Activated naive CD8-positive, alpha-beta T cell treated with anti-CD3 and anti-CD28 coated beads, Interleukin-2, amount 50 U/mL, for 24 hours (primary cell): ENCODE measurements at regions not wholly inside any gene's neighbourhood (a gene's known extent, or its start where the extent isn't known, plus 50 kb on each side); places are given as distances from the start of the nearest gene placed in this dataset.
"Not testable (repeated sequence)": the region's sequence is repeated elsewhere in the genome, so short reads cannot be mapped to it uniquely, and the experiment has no call there.

Experiments
- ATAC-seq: fragments of 150-1000 bp; cut with Tn5 transposase; one replicate; pipeline ENCODE4 v1.10.0; 2021
- DNase-seq: peaks from one replicate; pipeline ENCODE4 v3.0.0; 2021
- H3K27ac Mint-ChIP-seq: one replicate; pipeline ENCODE4 v1.8.0; 2021; ENCODE audit warnings: mild to moderate bottlenecking, mixed read lengths
- H3K27me3 Mint-ChIP-seq: one replicate; pipeline ENCODE4 v1.8.0; 2021; ENCODE audit warnings: mixed read lengths
- H3K36me3 Mint-ChIP-seq: one replicate; pipeline ENCODE4 v1.8.0; 2021; ENCODE audit warnings: low read depth, mixed read lengths
- H3K4me1 Mint-ChIP-seq: one replicate; pipeline ENCODE4 v1.8.0; 2021; ENCODE audit warnings: mixed read lengths
- H3K4me3 Mint-ChIP-seq: one replicate; pipeline ENCODE4 v1.8.0; 2021; ENCODE audit warnings: mild to moderate bottlenecking, moderate library complexity, mixed read lengths
- H3K9me3 Mint-ChIP-seq: one replicate; pipeline ENCODE4 v1.8.0; 2021; ENCODE audit warnings: mixed read lengths

DNA sequence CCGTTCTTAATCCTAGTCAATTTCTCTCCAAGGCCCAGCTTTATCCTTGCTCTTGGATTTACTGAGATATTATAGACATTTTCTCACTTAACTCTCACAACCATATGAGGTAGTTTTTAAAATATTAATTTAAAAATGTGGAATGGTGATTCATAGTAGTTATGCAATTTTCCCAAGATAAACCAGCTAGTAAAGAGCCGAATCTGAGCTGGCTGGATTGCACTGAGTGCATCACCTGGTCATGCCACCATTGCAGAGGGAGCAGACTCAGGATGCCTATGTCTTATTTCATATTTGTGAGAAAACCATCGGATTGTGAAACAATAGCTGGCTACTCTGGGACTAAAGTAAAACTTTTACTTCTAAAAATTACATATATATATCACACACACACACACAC is 494.0 kb downstream of the KCNT2 start:
- H3K27ac Mint-ChIP-seq, result no peak overlapping the region
- H3K27me3 Mint-ChIP-seq, result no peaks in the 10 kb centered on the region
- ATAC-seq (no peak), DNase-seq (no peak)
- H3K9me3 Mint-ChIP-seq, result peaks cover 10% of the 10 kb centered on the region
- H3K4me1 Mint-ChIP-seq, result no peaks in the 10 kb centered on the region
- no peak overlapping the region for H3K4me3 Mint-ChIP-seq
- H3K36me3 Mint-ChIP-seq, result no peaks in the 10 kb centered on the region

DNA sequence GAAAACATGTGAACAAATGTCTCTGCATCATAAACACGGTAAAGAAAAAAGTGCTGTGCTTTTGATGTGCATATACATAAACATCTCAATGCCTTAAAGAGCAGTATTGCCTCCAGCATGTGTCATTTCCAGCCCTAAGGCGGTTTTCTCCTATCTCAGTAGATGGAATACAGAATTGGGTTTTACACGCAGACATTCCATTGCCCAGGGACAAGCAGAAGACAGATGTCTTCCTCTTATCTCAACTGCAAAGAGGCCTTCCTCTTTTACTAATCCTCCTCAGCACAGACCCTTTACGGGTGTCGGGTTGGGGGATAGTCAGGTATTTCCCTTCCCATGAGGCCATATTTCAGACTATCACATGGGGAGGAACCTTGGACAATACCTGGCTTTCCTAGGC is 499.2 kb downstream of the KCNT2 start:
- H3K27ac Mint-ChIP-seq, DNase-seq, H3K27me3 Mint-ChIP-seq, ATAC-seq, H3K4me3 Mint-ChIP-seq, H3K36me3 Mint-ChIP-seq, H3K4me1 Mint-ChIP-seq: not testable (repeated sequence)
- H3K9me3 Mint-ChIP-seq, result peaks cover 10% of the 10 kb centered on the region

DNA sequence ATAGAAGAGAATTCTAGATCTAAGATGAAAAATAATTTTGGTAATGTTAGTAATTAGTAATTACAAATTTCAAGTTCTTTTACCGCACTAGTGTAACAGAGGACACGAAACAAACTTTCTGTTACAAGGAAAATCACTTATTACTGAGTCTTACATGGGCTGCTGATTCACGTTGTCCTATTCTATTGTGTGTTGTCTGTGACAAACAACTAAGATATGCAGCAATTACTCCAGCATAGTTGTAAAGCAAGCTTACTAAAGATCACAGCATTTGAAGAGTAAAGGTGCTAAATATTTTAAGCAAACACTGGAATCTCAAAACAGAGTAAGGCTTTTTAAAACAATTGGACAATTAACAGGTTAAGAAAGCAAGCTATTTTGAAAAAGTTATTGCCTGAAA is 502.3 kb downstream of the KCNT2 start:
- DNase-seq (no peak), ATAC-seq (no peak)
- Mint-ChIP-seq H3K4me1 (no peaks in the 10 kb centered on the region), H3K9me3 (peaks cover 18% of the 10 kb centered on the region), H3K4me3 (no peak overlapping the region), H3K36me3 (no peaks in the 10 kb centered on the region), H3K27me3 (no peaks in the 10 kb centered on the region), H3K27ac (no peak overlapping the region)

DNA sequence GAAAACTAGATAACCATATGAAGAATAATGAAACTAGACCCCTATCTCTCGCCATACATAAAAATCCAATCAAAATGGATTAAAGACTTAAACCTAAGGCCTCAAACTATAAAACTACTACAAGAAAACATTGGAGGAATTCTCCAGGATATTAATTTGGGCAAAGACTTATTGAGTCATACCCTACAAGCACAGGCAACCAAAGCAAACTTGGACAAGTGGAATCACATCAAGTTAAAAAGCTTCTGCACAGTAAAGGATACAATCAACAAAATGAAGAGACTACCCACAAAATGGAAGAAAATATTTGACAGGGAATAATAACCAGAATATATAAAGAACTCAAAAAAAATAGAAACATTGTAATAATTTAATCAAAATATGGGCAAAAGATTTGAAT is 505.4 kb downstream of the KCNT2 start:
- H3K27ac Mint-ChIP-seq, result no peak overlapping the region
- H3K27me3 Mint-ChIP-seq, result no peaks in the 10 kb centered on the region
- H3K36me3 Mint-ChIP-seq, result no peaks in the 10 kb centered on the region
- no peak overlapping the region for H3K4me3 Mint-ChIP-seq
- no peaks in the 10 kb centered on the region for H3K4me1 Mint-ChIP-seq
- ATAC-seq, result no peak
- DNase-seq, result no peak
- peaks cover 12% of the 10 kb centered on the region for H3K9me3 Mint-ChIP-seq

DNA sequence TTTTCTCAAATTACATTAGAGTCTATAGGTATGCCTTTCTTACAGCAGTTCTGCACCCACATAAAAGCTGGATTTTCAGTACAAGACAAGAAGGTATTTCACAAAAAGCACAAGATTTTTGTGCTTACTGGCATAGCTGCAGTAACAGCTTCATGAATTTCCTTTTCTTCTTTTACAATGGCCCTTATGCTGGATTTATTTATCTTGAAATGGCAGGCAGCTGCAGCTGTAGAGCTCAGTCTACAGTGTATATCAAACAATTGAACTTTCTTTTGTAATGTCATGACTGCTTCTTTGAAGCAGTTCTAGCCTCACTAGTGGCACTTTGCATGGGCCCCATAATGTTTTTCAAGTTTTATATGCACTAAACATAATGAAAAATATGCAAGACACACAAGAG is 510.2 kb downstream of the KCNT2 start:
- no peaks in the 10 kb centered on the region for H3K36me3 Mint-ChIP-seq
- H3K4me3 Mint-ChIP-seq, result no peak overlapping the region
- H3K4me1 Mint-ChIP-seq, result no peaks in the 10 kb centered on the region
- H3K27me3 Mint-ChIP-seq, result no peaks in the 10 kb centered on the region
- ATAC-seq (no peak), DNase-seq (no peak)
- peaks cover 12% of the 10 kb centered on the region for H3K9me3 Mint-ChIP-seq
- H3K27ac Mint-ChIP-seq, result no peak overlapping the region

DNA sequence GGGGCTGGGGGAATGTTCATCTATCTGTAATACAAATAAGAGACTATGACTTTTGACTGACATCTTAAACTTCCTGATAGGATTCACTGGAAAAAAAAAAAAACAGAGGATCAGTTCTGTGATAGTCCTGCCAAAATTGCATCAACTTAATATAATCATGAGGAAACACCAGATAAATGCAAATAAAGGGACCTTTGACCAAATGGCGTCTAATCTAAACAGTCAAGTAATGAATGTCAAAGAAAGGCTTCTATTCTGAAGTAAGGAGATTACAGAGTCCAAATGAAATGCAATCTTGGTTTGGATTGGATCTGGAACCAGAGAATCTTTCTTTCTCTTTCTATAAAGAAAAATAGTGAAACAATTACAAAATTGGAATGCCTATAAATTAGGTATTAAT is 513.4 kb downstream of the KCNT2 start:
- Mint-ChIP-seq H3K4me3 (no peak overlapping the region), H3K4me1 (no peaks in the 10 kb centered on the region), H3K9me3 (no peaks in the 10 kb centered on the region), H3K27ac (no peak overlapping the region), H3K36me3 (no peaks in the 10 kb centered on the region), H3K27me3 (no peaks in the 10 kb centered on the region)
- ATAC-seq, result no peak
- DNase-seq, result no peak

DNA sequence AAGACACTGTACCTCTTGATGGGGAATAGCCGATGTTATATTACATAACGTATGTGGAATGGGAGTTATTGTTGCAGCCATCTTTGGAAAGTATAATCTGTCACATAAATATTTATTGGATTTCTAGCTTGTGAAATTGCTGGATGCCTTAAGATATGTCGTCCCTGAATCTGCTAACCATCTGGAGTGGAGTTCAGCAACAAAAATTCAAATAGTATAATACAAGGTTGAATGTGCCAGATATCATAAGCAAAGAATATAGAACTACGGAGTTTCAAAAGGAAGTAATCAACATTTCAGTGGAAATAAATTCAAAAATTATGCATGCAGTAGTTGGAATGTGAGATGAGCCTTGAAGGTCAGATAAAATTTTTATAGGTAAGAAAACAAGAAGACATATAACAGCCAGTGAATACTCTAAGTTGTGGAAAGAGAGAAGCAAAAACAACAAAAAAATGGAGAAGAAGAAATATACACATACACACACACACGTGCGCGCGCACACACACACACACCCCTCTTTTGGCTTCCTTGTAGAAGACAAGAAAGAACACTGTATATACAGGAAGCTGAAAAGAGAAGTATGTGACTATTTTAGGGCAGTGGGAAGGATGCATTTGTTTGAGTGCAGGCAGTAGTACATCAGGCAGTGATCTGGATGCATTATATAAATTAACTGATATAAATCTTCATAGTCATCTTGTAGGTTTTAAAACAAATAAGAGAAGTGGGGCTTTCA is 516.7 kb downstream of the KCNT2 start:
- peaks cover 4% of the 10 kb centered on the region for H3K9me3 Mint-ChIP-seq
- H3K36me3 Mint-ChIP-seq, result no peaks in the 10 kb centered on the region
- no peak overlapping the region for H3K27ac Mint-ChIP-seq
- H3K4me3 Mint-ChIP-seq, result no peak overlapping the region
- DNase-seq, result no peak
- no peaks in the 10 kb centered on the region for H3K4me1 Mint-ChIP-seq
- ATAC-seq, result no peak
- no peaks in the 10 kb centered on the region for H3K27me3 Mint-ChIP-seq

DNA sequence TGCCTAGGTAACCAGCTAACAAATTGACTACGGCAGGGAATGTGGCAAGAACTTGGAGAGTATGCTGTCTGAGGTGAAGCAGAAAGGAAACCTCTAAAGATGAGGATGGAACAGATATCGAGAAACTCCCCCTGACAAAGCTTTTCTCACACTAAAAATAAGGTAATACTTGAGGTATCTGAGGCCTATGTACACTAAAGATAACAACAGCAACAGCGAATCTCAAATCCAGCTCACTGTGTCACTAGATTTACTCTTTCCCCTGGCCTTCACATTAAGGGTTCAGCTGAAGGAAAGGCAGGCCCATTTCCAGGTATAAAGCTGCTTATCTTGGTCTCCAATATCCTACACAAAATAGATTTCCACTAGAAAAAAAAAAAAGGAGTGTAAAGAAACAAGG is 518.0 kb downstream of the KCNT2 start:
- Mint-ChIP-seq H3K27ac (no peak overlapping the region), H3K4me3 (no peak overlapping the region), H3K27me3 (no peaks in the 10 kb centered on the region), H3K4me1 (no peaks in the 10 kb centered on the region), H3K9me3 (peaks cover 8% of the 10 kb centered on the region), H3K36me3 (no peaks in the 10 kb centered on the region)
- ATAC-seq (no peak), DNase-seq (no peak)

DNA sequence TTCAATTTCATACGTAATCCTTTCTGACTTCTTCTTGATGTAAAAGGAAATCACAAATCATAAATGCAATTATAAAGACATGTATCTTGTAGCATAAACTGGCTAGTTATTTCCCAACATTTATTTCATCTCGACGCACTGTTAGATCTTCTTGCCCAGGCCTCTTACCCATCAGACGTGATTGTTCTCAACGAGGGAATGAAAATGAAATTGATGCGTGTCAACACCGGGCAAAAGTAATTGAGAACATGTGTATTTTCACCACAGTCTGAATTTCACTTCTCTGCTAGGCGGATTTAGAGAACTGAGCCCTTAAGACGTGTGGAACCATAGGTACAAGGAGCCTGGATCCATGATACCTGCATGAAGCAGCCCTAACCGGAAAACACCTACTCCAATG is 519.7 kb downstream of the KCNT2 start:
- no peak for DNase-seq
- no peaks in the 10 kb centered on the region for H3K36me3 Mint-ChIP-seq
- no peak overlapping the region for H3K4me3 Mint-ChIP-seq
- ATAC-seq, result no peak
- H3K27ac Mint-ChIP-seq, result no peak overlapping the region
- peaks cover 8% of the 10 kb centered on the region for H3K9me3 Mint-ChIP-seq
- H3K4me1 Mint-ChIP-seq, result no peaks in the 10 kb centered on the region
- no peaks in the 10 kb centered on the region for H3K27me3 Mint-ChIP-seq

DNA sequence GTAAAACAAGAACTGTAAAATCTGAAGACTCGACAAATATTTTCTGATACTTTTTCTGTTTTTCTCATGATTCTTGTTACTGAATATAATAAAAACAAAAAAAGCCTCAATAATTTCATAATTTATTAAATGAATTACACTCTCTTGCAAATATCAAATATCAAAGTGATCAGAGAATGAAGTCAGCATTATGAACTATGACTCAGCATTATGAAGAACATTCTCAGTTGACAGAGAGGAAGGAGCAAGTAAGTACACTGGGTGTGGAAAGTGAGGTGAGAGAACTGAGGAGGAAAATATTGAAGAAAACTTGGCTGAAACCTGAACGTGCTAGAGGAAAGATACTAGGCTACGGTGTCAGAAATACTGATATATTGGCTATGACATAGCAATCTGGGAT is 529.5 kb downstream of the KCNT2 start:
- Mint-ChIP-seq H3K4me3 (no peak overlapping the region), H3K27me3 (no peaks in the 10 kb centered on the region), H3K4me1 (no peaks in the 10 kb centered on the region), H3K27ac (no peak overlapping the region), H3K9me3 (no peaks in the 10 kb centered on the region), H3K36me3 (no peaks in the 10 kb centered on the region)
- ATAC-seq (no peak), DNase-seq (no peak)

DNA sequence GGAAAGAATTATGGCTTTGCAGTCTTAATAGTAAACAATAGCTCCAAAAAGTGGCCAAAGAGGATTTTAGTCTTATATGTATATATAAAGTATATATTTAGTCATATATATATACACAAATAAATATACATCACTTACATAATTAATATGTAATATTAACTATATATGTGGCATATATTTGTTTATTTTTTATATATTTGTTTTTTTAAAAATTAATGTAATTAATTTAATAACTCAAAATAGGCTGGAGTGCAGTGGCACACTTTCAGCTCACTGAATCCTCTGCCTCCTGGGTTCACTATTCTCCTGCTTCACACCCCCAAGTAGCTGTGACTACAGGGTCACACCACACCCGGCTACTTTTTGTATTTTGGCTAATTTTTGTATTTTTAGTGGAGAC is 532.6 kb downstream of the KCNT2 start:
- no peak overlapping the region for H3K27ac Mint-ChIP-seq
- H3K9me3 Mint-ChIP-seq, result peaks cover 3% of the 10 kb centered on the region
- DNase-seq, result no peak
- no peaks in the 10 kb centered on the region for H3K4me1 Mint-ChIP-seq
- no peaks in the 10 kb centered on the region for H3K36me3 Mint-ChIP-seq
- no peaks in the 10 kb centered on the region for H3K27me3 Mint-ChIP-seq
- no peak overlapping the region for H3K4me3 Mint-ChIP-seq
- no peak for ATAC-seq

DNA sequence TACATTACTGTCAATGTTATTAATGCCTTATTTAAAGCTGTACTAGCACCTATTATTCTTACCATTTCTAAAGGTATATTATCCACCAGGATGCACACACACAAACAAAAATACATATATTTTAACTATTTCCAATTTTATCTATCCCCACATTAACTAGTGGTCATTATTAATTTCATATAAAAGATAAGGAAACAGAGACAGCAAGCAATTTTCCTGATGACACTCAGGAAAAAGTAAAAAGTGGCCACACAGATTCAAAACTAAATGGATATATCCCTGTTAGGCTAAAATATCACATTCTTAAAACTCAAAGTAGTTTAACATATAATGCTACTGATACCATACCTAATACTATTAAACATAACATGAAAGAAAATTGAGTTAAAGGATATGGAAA is 534.1 kb downstream of the KCNT2 start:
- Mint-ChIP-seq H3K27ac (no peak overlapping the region), H3K36me3 (no peaks in the 10 kb centered on the region), H3K27me3 (no peaks in the 10 kb centered on the region), H3K4me3 (no peak overlapping the region), H3K9me3 (peaks cover 4% of the 10 kb centered on the region), H3K4me1 (no peaks in the 10 kb centered on the region)
- no peak for DNase-seq
- ATAC-seq, result no peak

DNA sequence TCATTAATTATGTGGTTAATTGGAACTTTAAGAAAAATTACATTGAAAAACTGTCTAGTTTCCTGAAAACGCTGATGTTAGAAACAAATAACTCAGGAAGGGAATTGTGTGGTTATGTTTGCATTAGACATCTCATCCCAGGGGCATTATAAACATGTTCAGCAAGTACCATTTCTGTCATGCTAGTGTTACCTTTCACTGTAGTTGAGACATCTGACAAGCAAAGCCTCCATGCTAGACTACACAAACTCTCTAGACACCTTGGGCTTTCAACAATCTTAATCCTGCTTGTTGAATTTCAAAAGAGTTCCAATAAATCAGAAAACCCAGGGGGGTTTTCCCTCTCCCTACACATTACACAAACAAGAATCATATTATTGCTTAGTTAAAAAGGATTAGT is 536.8 kb downstream of the KCNT2 start:
- ATAC-seq (no peak), DNase-seq (no peak)
- peaks cover 8% of the 10 kb centered on the region for H3K9me3 Mint-ChIP-seq
- H3K27me3 Mint-ChIP-seq, result no peaks in the 10 kb centered on the region
- no peaks in the 10 kb centered on the region for H3K4me1 Mint-ChIP-seq
- H3K36me3 Mint-ChIP-seq, result no peaks in the 10 kb centered on the region
- H3K4me3 Mint-ChIP-seq, result no peak overlapping the region
- H3K27ac Mint-ChIP-seq, result no peak overlapping the region

DNA sequence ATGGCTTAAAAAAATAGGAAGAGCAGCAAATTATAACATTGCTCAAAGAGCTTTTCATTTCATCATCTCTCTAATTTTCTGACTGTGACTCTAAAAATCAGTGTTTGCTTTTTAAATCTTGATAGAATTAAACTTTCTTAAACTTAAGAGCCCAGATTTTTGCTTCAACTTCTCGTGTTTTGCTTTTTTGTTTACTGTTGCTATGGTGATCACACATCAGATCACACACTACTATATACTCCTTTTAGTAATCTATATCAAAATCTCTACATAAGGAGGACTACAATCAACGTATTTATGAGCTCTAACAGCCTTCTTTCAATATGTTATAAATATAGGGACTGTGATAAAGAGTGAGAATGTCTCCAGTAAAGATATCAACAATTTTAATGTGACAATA is 537.3 kb downstream of the KCNT2 start:
- DNase-seq, result no peak
- no peak for ATAC-seq
- Mint-ChIP-seq H3K36me3 (no peaks in the 10 kb centered on the region), H3K27me3 (no peaks in the 10 kb centered on the region), H3K4me3 (no peak overlapping the region), H3K27ac (no peak overlapping the region), H3K9me3 (peaks cover 8% of the 10 kb centered on the region), H3K4me1 (no peaks in the 10 kb centered on the region)

DNA sequence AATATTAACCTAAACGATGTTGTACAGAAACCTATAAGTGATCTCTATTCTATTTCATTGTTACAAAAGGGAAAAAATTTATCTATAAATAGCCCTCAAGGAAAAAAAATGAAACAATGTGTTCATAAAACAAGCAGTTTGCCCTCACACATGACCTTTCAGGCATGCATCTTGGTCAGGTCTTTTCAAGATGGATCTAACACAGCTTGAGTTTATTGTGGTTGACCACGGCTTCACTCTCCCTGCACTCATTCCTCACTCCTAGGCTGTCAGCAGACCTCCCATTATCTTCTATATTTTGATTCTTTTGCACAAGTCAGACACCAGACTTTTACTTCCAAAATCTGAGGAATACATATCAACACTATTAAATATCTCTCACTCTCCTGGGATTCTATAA is 544.3 kb downstream of the KCNT2 start:
- Mint-ChIP-seq H3K9me3 (peaks cover 5% of the 10 kb centered on the region), H3K4me1 (no peaks in the 10 kb centered on the region), H3K36me3 (no peaks in the 10 kb centered on the region), H3K4me3 (no peak overlapping the region), H3K27me3 (no peaks in the 10 kb centered on the region), H3K27ac (no peak overlapping the region)
- ATAC-seq, result no peak
- DNase-seq, result no peak

DNA sequence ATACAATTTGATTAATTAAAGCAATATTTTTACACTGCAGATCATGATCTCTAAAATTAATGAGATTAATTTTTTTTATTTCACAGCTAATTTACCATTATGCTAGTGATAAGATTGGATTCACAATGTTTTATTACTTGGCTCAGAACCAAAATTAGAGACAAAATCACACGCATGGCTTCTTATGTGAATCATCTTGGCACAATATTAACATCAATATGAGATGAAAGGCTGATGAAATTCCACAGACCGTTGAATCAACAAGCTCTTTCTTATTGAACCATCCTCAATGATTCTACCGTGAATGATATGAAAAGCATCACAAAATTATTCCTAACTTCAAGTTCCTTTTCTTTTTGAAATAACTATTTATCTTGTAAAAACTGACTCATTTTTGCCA is 544.9 kb downstream of the KCNT2 start:
- H3K27me3 Mint-ChIP-seq, result no peaks in the 10 kb centered on the region
- H3K4me1 Mint-ChIP-seq, result no peaks in the 10 kb centered on the region
- H3K9me3 Mint-ChIP-seq, result peaks cover 5% of the 10 kb centered on the region
- no peaks in the 10 kb centered on the region for H3K36me3 Mint-ChIP-seq
- DNase-seq (no peak), ATAC-seq (no peak)
- H3K4me3 Mint-ChIP-seq, result no peak overlapping the region
- H3K27ac Mint-ChIP-seq, result no peak overlapping the region
